ENCODE measurements at regions not wholly inside any gene's neighbourhood (a gene's known extent, or its start where the extent isn't known, plus 50 kb on each side); places are given as distances from the start of the nearest gene placed in this dataset.
"Not testable (repeated sequence)": the region's sequence is repeated elsewhere in the genome, so short reads cannot be mapped to it uniquely, and the experiment has no call there.

DNA sequence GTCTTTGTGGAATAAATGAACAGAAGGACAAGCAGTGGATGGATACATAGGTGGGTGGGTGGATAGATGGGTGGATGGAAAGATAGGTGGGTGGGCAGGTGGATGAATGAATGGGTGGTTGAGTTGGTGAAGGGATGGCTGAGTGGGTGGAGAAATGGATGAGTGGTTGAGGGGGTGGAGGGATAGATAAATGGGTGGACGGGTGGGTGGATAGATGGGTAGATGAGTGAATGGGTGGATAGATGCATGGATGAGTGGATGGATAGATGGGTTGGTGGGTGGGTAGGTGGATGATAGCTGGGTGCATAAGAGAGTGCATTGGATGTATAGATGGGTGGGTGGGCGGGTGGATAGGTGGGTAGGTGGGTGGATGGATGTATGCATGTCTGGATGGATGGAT is 63.5 kb downstream of the UNC93B1 start:
- not testable (repeated sequence) for DNase-seq

DNA sequence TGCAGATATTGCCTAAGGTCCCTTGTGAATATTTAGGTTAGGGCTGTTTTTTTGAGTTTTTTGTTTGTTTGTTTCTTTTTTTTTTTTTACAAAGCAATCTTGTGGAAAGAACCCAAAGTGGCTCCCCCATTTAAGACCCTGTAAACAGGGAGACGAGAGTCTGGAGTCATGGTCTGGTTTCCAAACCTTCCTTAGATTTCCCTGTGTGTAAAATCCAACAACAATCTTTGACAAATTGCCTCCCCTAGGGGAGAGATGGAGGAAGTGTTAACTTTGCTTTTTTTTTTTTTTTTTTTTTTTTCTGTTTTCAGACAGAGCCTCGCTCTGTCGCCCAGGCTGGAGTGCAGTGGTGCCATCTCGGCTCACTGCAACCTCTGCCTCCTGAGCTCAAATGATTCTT is 64.9 kb downstream of the UNC93B1 start:
- DNase-seq = not testable (repeated sequence)

GRCh38 chr11:67938371-67938770 is 65.5 kb downstream of the UNC93B1 start:
- not testable (repeated sequence) for DNase-seq

DNA sequence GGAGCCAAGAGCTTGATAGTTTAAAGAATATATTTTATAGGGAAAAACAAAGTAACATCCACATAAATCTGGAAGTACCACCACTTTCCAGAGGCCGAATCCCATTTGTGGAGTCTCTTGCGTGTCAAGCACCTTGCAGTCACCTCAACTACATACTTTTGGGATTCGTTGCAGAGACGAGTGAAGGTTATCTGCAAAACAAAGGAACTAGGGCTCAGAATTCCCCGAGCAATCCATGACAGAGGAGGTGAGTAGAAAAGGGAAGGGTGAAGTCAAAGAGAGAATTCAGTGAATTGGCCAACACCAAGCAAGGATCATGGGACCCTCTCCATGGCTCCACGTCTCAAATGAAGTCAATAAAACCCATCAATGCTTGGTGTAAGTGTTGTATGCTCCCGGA is 80.3 kb downstream of the UNC93B1 start:
- not testable (repeated sequence) for DNase-seq

DNA sequence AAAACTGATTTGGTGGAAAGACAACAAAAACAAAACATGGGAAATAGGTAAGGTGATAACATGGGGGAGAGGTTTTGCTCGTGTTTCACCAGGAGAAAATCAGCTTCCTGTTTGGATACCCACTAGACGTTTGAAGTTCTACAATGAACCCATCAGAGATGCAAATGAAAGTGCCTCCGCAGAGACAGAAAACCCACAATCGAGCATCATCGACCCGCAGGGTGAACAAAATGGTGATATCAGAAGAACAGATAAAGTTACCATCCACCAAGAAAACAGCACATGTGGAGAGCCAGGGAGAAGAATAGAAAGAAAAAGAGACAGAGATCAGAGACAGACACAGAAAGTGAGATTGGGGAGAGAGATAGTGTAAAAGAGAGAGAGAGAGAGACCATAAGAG is 83.4 kb downstream of the UNC93B1 start:
- not testable (repeated sequence) for DNase-seq

GRCh38 chr11:67912184-67912583 is 91.7 kb downstream of the UNC93B1 start:
- not testable (repeated sequence) for DNase-seq

DNA sequence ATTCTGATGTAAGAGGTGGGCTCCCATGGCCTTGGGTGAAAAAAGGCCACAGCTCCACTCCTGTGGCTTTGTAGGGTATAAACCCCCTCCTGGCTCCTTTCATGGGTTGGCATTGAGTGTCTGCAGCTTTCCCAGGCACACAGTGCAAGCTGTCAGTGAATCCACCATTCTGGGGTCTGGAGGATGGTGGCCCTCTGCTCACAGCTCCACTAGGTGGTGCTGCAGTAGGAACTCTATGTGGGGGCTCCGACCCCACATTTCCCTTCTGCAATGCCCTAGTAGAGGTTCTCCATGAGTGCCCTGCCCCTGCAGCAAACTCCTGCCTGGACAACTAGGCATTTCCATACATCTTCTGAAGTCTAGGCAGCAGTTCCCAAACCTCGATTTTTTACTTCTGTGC is 92.7 kb downstream of the UNC93B1 start:
- not testable (repeated sequence) for DNase-seq

DNA sequence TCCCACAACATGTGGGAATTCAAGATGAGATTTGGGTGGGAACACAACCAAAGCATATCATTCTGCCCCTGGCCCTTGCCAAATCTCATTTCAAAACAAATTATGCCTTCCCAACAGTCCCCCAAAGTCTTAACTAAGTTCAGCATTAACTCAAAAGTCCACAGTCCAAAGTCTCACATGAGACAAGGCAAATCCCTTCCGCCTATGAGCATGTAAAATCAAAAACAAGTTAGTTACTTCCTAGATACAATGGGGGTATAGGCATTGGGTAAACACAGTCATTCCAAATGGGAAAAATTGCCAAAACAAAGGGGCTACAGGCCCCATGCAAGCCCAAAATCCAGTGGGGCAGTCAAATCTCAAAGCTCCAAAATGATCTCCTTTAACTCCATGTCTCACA is 93.1 kb downstream of the UNC93B1 start:
- not testable (repeated sequence) for DNase-seq

- DNase-seq = not testable (repeated sequence)
Observed at GRCh38 chr11:67906969-67907368, 96.9 kb downstream of the UNC93B1 start.

DNA sequence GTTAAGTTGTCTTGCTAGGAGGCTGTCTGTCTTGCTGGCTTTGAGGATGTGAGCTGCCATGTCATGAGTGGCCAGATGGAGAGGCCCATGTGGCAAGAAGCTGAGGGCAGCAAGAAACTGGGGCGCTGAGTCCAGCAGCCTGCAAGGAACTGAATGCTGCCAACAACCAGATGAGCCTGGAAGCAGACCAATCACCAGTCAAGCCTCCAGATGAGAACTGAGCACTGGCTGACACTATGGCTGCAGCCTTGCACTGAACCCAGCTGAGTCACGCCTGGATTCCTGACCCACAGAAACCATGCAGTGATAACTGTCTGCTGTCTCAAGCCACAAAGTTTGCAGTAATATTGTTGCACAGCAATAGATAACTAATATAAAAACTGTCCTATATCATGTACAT is 104.4 kb downstream of the UNC93B1 start:
- not testable (repeated sequence) for DNase-seq

DNA sequence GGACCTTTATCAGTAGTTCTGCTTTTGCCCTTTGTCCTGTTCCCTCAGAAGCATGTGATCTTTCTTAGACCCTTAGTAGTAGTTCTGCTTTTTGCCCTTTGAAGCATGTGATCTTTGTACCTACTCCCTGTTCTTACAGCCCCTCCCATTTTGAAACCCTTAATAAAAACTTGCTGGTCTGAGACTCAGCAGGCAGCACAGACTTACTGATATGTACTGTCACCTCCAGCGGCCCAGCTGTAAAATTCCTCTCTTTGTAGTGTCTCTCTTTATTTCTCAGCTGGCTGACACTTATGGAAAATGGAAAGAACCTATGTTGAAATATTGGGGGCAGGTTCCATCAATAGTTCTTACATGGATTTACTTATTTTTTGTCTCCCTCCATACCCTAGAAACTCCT is 110.4 kb downstream of the UNC93B1 start:
- DNase-seq = not testable (repeated sequence)

- not testable (repeated sequence) for DNase-seq
Observed at GRCh38 chr11:67889646-67890045, 114.3 kb downstream of the UNC93B1 start.

GRCh38 chr11:67888056-67888455 is 115.8 kb downstream of the UNC93B1 start:
- DNase-seq = not testable (repeated sequence)

- not testable (repeated sequence) for DNase-seq
Observed at GRCh38 chr11:67886672-67887071, 117.2 kb downstream of the UNC93B1 start.

GRCh38 chr11:67886207-67886606 is 117.7 kb downstream of the UNC93B1 start:
- not testable (repeated sequence) for DNase-seq

DNA sequence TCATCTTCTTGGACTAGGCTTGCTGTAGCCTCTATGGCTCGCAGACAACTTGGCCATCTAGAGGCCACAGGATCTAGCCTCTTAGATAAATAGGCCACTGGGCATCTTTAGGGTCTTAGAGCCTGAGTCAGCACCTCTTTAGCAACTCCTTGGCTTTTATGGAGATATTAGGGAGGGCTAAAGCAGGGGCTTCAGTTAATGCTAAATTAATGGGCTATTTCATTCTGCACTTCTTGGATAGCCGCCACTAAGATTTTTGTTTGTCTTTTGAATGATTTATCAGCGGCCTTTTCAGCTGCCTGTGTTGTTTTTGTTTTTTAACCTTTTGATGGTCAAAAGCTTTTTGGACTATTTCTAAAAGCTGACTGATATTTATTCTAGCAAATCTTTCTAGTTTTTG is 118.3 kb downstream of the UNC93B1 start:
- DNase-seq = not testable (repeated sequence)

DNA sequence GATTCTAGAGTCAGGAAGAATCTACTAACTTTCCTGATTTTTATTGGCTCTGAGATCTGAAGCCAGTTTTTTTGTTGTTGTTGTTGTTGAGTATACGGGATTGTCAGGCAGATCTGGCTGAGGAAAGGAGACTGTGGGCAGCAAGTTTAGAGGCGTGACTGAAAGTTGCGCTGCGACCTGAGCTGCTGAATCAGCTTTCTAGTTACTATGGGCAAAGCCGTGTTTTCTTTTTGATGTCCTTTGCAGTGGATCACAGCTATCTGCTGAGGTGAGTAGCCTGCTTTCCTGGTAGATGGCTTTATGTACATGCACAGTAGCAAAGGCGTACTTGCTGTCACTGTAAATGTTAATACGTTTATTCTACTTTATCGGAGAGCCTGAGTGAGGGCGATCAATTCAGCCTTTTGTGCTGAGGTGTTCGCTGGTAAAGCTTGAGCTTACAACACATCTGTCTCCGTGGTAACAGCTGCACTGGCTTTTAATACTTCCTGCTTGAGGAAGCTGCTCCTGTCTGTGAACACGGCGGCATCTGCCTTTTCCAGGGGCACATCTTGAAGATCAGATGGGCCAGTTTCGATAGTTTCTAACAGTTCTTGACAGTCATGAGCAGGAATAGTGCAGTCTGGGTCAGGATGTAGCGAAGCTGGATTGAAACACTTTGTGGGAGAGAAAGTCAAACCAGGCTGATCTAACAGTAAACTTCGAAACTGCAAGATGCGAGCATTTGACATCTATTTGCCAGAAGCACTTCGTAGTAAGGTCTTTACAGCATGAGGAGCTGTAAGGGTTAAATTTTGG is 118.9 kb downstream of the UNC93B1 start:
- DNase-seq = not testable (repeated sequence)

- not testable (repeated sequence) for DNase-seq
Observed at GRCh38 chr11:67884073-67884757, 119.7 kb downstream of the UNC93B1 start.

DNA sequence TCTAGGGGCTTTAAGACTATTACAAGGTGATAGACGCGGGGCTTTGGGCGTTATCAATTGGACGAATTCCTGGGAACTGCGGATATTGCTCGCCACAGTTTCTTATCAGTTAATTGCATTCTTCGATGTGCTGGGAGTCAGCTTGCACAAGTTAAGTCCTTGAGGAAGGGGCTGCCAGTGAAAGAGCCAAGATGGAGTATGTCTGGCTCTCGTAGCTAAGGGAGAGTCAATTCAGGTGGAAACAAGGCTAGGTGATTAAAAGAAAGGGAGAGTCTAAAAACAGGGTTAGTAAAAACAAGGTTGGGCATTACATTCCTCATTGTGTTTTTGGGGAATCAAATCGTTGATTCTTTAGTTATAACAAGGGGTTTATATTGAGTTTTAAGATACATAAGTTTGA is 121.6 kb downstream of the UNC93B1 start:
- DNase-seq = not testable (repeated sequence)

DNA sequence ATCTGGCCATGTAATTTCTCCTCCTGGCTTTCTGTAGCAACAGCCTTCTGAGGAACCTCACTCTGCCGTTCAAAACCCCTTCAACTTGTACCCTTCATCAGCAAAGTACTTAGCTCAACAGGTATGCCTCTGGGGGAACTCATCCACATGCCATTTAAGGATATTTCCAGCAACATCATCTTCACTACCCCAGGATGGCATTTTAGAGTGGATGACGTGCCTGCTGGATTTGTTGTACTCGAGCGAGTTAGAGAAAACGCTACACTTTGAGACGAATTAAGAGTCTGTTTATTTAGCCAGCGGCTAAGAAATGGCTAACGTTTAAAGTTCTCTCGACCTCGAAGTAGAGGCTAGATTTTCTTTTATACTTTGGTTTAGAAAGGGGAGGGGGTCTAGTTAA is 122.1 kb downstream of the UNC93B1 start:
- not testable (repeated sequence) for DNase-seq

GRCh38 chr11:67880594-67881196 is 123.2 kb downstream of the UNC93B1 start:
- not testable (repeated sequence) for DNase-seq

DNA sequence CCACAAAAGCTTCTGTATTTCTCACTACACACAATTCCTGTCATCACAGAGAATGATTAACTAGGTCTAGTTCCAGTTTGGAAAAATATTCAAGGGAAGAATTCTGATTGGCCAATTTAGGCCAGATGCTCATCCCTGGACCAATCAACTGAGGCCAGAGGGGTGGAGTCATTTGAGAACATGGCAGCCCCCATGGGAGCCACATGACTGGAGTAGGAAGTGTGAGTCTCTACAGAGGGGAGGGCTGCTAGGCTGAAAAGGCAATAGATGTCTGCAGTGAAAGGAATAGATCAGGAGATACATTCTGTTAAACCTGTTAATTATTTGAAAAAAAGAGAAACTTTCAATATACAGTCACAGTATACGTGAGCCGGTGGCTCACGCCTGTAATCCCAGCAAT is 125.2 kb downstream of the UNC93B1 start:
- DNase-seq = not testable (repeated sequence)

DNA sequence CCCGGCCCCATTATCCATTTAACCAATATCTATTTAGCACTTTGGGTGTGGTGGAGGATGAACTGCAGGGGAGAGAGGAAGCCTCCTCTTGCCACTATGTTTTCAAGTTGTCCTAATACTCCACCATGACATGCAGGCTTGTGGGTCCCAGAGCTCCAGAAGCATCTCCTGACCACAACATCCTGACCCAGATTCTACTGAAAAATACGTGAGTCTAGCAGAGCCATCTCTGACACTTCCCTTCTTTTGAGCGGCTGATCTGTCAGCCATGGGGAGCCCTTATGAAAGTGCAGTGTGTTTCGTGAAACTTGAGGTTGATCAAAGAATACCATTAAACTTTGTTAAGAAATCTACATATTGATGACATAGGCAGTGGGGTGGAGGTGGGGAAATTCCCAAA is 126.6 kb downstream of the UNC93B1 start:
- not testable (repeated sequence) for DNase-seq

DNA sequence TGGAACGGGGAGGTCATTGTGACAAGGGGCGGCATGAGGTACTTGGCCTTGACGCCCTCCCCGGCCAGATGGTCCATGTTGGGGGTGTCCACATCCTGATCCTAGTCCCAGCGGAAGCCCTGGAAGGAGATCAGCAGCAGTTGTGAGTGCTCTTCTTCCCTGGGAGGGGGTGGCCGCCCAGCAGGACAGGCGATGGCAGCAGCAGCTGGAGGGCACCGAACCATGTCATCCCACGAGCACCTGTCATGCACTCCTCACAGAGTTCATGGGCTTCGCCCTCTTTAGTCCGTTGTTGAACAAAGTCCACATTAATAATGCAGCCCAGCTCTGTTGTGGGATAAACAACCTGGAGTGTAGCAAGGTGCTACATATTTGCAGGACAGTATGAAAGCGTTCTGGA is 130.7 kb downstream of the UNC93B1 start:
- not testable (repeated sequence) for DNase-seq

All from GDM1 (cell line).